ENCODE measurements at regions not wholly inside any gene's neighbourhood (a gene's known extent, or its start where the extent isn't known, plus 50 kb on each side); places are given as distances from the start of the nearest gene placed in this dataset.

- DNase-seq (ENCODE audit: low read depth): peak; percentile 73
- no peak overlapping the region for H3K4me3 ChIP-seq (ENCODE audit: low read depth, low read length)
- no peak for TF ChIP-seq CTCF (IDR thresholded peaks at IDR 0.05; ENCODE audit: insufficient read depth, low read depth, low read length)
Measured at GRCh38 chr12:4116251-4117111, 157.1 kb upstream of the CCND2 start.

GRCh38 chr12:4115570-4115969, 158.0 kb upstream of the CCND2 start:
- DNase-seq (ENCODE audit: low read depth): no peak
- TF ChIP-seq CTCF (IDR thresholded peaks at IDR 0.05; ENCODE audit: insufficient read depth, low read depth, low read length): no peak
- no peak overlapping the region for H3K4me3 ChIP-seq (ENCODE audit: low read depth, low read length)

GRCh38 chr12:4114986-4115385, 158.6 kb upstream of the CCND2 start:
- H3K4me3 ChIP-seq (ENCODE audit: low read depth, low read length): no peak overlapping the region
- no peak for TF ChIP-seq CTCF (IDR thresholded peaks at IDR 0.05; ENCODE audit: insufficient read depth, low read depth, low read length)
- DNase-seq (ENCODE audit: low read depth): no peak

- H3K4me3 ChIP-seq (ENCODE audit: low read depth, low read length): no peak overlapping the region
- TF ChIP-seq CTCF (IDR thresholded peaks at IDR 0.05; ENCODE audit: insufficient read depth, low read depth, low read length): no peak
- peak; percentile 7 for DNase-seq (ENCODE audit: low read depth)
Measured at GRCh38 chr12:4112734-4113325, 160.7 kb upstream of the CCND2 start.

- no peak for TF ChIP-seq CTCF (IDR thresholded peaks at IDR 0.05; ENCODE audit: insufficient read depth, low read depth, low read length)
- no peak for DNase-seq (ENCODE audit: low read depth)
- no peak overlapping the region for H3K4me3 ChIP-seq (ENCODE audit: low read depth, low read length)
Measured at GRCh38 chr12:4112290-4112689, 161.3 kb upstream of the CCND2 start.

- no peak for TF ChIP-seq CTCF (IDR thresholded peaks at IDR 0.05; ENCODE audit: insufficient read depth, low read depth, low read length)
- DNase-seq (ENCODE audit: low read depth): no peak
- H3K4me3 ChIP-seq (ENCODE audit: low read depth, low read length): no peak overlapping the region
Measured at GRCh38 chr12:4111010-4111409, 162.6 kb upstream of the CCND2 start.
